Pancreas (tissue), 10 donors: ENCODE measurements at regions not wholly inside any gene's neighbourhood (a gene's known extent, or its start where the extent isn't known, plus 50 kb on each side); places are given as distances from the start of the nearest gene placed in this dataset.

Source experiments
- ATAC-seq, 4 donors: fragments of 200-7000 bp; cut with Tn5 transposase; one replicate each; pipeline versions ENCODE4 v1.8.0 to v1.9.1; 2020; ENCODE audit warnings: mild to moderate bottlenecking in 4 of 4, moderate library complexity in 4 of 4
- DNase-seq, 6 donors: peaks; one replicate each; pipeline ENCODE4 v3.0.0-alpha.2; 2020
- FAIRE-seq: peaks from 2 replicates; lab custom pipeline; 2012; peaks lifted over from hg19 to GRCh38; lab: Jason Lieb, UNC
- H3K27ac ChIP-seq, 4 donors: fragments of 200-600 bp; sonication (generic); 1 replicate in 3 of 4; 2 replicates in 1 of 4; pipeline versions ENCODE4 v1.5.0 to v1.8.0; 2020
- H3K27me3 ChIP-seq, 4 donors: fragments of 200-600 bp; one replicate each; pipeline ENCODE4 v1.8.0; 2021
- H3K36me3 ChIP-seq, 3 donors: fragments of 200-600 bp; sonication (generic) in 1 of 3; one replicate each; pipeline versions ENCODE4 v1.5.0 to v1.8.0; 2020 to 2021
- H3K4me1 ChIP-seq, 3 donors: fragments of 200-600 bp; one replicate each; pipeline ENCODE4 v1.8.0; 2021
- H3K4me3 ChIP-seq, 4 donors: fragments of 200-600 bp; sonication (generic) in 2 of 4; one replicate each; pipeline versions ENCODE4 v1.5.0 to v1.8.0; 2020 to 2021
- H3K9me3 ChIP-seq, 4 donors: fragments of 200-600 bp; one replicate each; pipeline ENCODE4 v1.8.0; 2021
- CTCF ChIP-seq, 4 donors: fragments of 200-600 bp; sonication (generic) in 3 of 4; IDR thresholded peaks; one replicate each; pipeline versions ENCODE4 v1.5.0 to v1.8.0; 2021; ENCODE audit warnings: antibody characterized with exemption in 4 of 4
- WGBS, 2 donors: extraction: QIAGEN DNeasy Blood & Tissue Kit; methylation state at CpG; one replicate each; pipeline ENCODE4 v1.1.7; 2013; 5-methylcytosine and 5-hydroxymethylcytosine counted together
- intact Hi-C, 3 donors: fragments of 100-400 bp; cut with DNase I; formaldehyde crosslinking; loops; one replicate each; pipeline versions ENCODE4 v1.11.1 to v1.14.2; 2022
- donor health status: healthy with polysubstance abuse.
- donor health status: DM: no; HTN: no; CAD: no; lungs with moderate emphysema.
- donor health status: DM: no; HTN: no; CAD: no.
- donor health status: control.
- donor health status: control.
- donor health status: Bipolar disorder and iron deficiency.
- donor health status: DM: yes; HTN: yes; CAD: no.
- donor health status: DM: no; HTN: no; CAD: no.
- donor health status: DM: no; HTN: no; CAD: no.
- donor health status: DM: yes; HTN: yes; CAD: no.

- H3K36me3 ChIP-seq = no peaks in the 10 kb centered on the region
- H3K4me1 ChIP-seq = no peaks in the 10 kb centered on the region
- 46 to 65% methylated on average over 3 of the region's 3 CpGs for WGBS, 2 donors
- no peak overlapping the region for H3K27ac ChIP-seq
- ATAC-seq (peak in 1 of 4 donors; percentile 23), FAIRE-seq (no peak), DNase-seq (no peak)
- H3K9me3 ChIP-seq = no peaks in the 10 kb centered on the region
- no peaks in the 10 kb centered on the region for H3K27me3 ChIP-seq
- intact Hi-C loops = no loop called here
- H3K4me3 ChIP-seq = no peak overlapping the region
- no peak for TF ChIP-seq CTCF (IDR thresholded peaks at IDR 0.05)
Measured at GRCh38 chr5:115709585-115709984, 83.7 kb upstream of the TMED7 start.

GRCh38 chr5:115708819-115709477, 83.1 kb upstream of the TMED7 start:
- no peak overlapping the region for H3K27ac ChIP-seq
- FAIRE-seq (no peak), ATAC-seq (no peak), DNase-seq (no peak)
- H3K36me3 ChIP-seq = no peaks in the 10 kb centered on the region
- H3K4me1 ChIP-seq = no peaks in the 10 kb centered on the region
- H3K27me3 ChIP-seq = no peaks in the 10 kb centered on the region
- no peak for TF ChIP-seq CTCF (IDR thresholded peaks at IDR 0.05)
- H3K9me3 ChIP-seq = no peaks in the 10 kb centered on the region
- H3K4me3 ChIP-seq = no peak overlapping the region
- intact Hi-C loops = no loop called here
- WGBS, 2 donors = 63 to 85% methylated on average over 2 of the region's 2 CpGs

- Histone ChIP-seq H3K4me3 (no peak overlapping the region), H3K36me3 (no peaks in the 10 kb centered on the region), H3K4me1 (no peaks in the 10 kb centered on the region), H3K27ac (no peak overlapping the region), H3K9me3 (no peaks in the 10 kb centered on the region), H3K27me3 (no peaks in the 10 kb centered on the region)
- ATAC-seq (no peak), FAIRE-seq (no peak), DNase-seq (no peak)
- intact Hi-C loops = no loop called here
- 86 to 91% methylated on average over 3 of the region's 3 CpGs for WGBS, 2 donors
- TF ChIP-seq CTCF (IDR thresholded peaks at IDR 0.05) = no peak
Measured at GRCh38 chr5:115703514-115703913, 77.7 kb upstream of the TMED7 start.

- no peaks in the 10 kb centered on the region for H3K9me3 ChIP-seq
- DNase-seq (no peak), FAIRE-seq (no peak), ATAC-seq (no peak)
- no peaks in the 10 kb centered on the region for H3K27me3 ChIP-seq
- H3K36me3 ChIP-seq = no peaks in the 10 kb centered on the region
- TF ChIP-seq CTCF (IDR thresholded peaks at IDR 0.05) = no peak
- intact Hi-C loops = no loop called here
- no peak overlapping the region for H3K4me3 ChIP-seq
- H3K4me1 ChIP-seq = no peaks in the 10 kb centered on the region
- no peak overlapping the region for H3K27ac ChIP-seq
- 72 to 73% methylated on average over 4 of the region's 4 CpGs for WGBS, 2 donors
Measured at GRCh38 chr5:115702025-115702424, 76.2 kb upstream of the TMED7 start.

DNA sequence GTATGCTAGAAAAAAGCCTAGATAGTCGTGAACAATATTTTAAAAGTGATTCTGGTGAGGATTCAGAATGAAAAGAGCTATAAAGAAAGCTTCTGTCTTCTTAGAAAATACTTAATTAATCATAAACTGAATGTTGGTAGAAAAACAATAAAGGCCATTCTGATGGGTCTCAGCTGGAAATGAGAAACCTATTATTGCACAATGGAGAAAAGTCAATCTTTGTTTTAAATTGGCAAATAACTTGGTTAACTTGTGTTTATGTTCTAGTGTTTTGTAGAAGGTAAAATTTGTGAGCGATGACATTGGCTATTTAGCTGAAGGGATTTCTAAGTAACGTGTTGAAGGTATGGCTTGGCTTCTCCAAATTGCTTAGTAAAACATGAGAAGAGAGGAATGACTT, 74.1 kb upstream of the TMED7 start:
- intact Hi-C loops = no loop called here
- no peak for TF ChIP-seq CTCF (IDR thresholded peaks at IDR 0.05)
- 85 to 92% methylated on average over 3 of the region's 3 CpGs for WGBS, 2 donors

More for the DNA sequence above, 74.1 kb upstream of the TMED7 start:
- Histone ChIP-seq H3K4me3 (no peak overlapping the region), H3K9me3 (no peaks in the 10 kb centered on the region), H3K36me3 (no peaks in the 10 kb centered on the region), H3K27me3 (no peaks in the 10 kb centered on the region), H3K4me1 (no peaks in the 10 kb centered on the region), H3K27ac (no peak overlapping the region)
- ATAC-seq (no peak), DNase-seq (no peak), FAIRE-seq (no peak)
